HepG2 (cell line): ENCODE measurements at regions not wholly inside any gene's neighbourhood (a gene's known extent, or its start where the extent isn't known, plus 50 kb on each side); places are given as distances from the start of the nearest gene placed in this dataset.

Source experiments
- CHCHD3 ChIP-seq: sonication (generic); formaldehyde crosslinking; IDR thresholded peaks from 2 replicates; pipeline ENCODE4 v1.8.0; 2022; ENCODE audit warnings: mild to moderate bottlenecking, missing genetic modification reagents, moderate library complexity
- CREM ChIP-seq, 2 experiments: sonication (generic) in 1 of 2; formaldehyde crosslinking in 1 of 2; IDR thresholded peaks; 2 replicates each; pipeline versions ENCODE4 v1.4.0 to v1.6.1; 2016 to 2020; ENCODE audit warnings: antibody characterized with exemption in 1 of 2, mild to moderate bottlenecking in 1 of 2, missing genetic modification reagents in 1 of 2
- HNRNPH1 ChIP-seq: fragments of 200-400 bp; formaldehyde crosslinking; optimal IDR thresholded peaks from 2 replicates; pipeline ENCODE3; 2017; ENCODE audit warnings: mild to moderate bottlenecking, low read depth, low read length
- KAT8 ChIP-seq: IDR thresholded peaks from 2 replicates; pipeline ENCODE4 v1.6.1; 2016; ENCODE audit warnings: missing genetic modification reagents, missing compliant biosample characterization
- KLF9 ChIP-seq: IDR thresholded peaks from 2 replicates; pipeline ENCODE4 v1.6.1; 2016; ENCODE audit warnings: low read depth
- MLXIP ChIP-seq: sonication (generic); formaldehyde crosslinking; IDR thresholded peaks from 2 replicates; pipeline ENCODE4 v1.9.0; 2021; ENCODE audit warnings: missing genetic modification reagents, borderline replicate concordance
- SRSF4 ChIP-seq: fragments of 200-400 bp; formaldehyde crosslinking; IDR thresholded peaks from one replicate; pipeline ENCODE4 v1.6.1; 2018; ENCODE audit warnings: mild to moderate bottlenecking, low read depth, low read length, moderate library complexity; ENCODE audit not compliant: poor library complexity, severe bottlenecking
- SRSF9 ChIP-seq: fragments of 200-400 bp; formaldehyde crosslinking; IDR thresholded peaks from 2 replicates; pipeline ENCODE4 v1.6.1; 2018; ENCODE audit warnings: borderline replicate concordance, mild to moderate bottlenecking, low read depth, low read length; ENCODE audit not compliant: insufficient read depth, poor library complexity, severe bottlenecking
- TF ChIP-seq, protein P1 (sequence below): sonication (generic); formaldehyde crosslinking; IDR thresholded peaks from 2 replicates; pipeline ENCODE4 v1.5.1; 2020; ENCODE audit warnings: missing genetic modification reagents, mild to moderate bottlenecking, borderline replicate concordance
- TF ChIP-seq, protein P2 (sequence below): sonication (generic); formaldehyde crosslinking; IDR thresholded peaks from 2 replicates; pipeline ENCODE4 v1.5.1; 2020; ENCODE audit warnings: missing genetic modification reagents, mild to moderate bottlenecking, borderline replicate concordance
- TF ChIP-seq, protein P3 (sequence below): sonication (generic); formaldehyde crosslinking; IDR thresholded peaks from 2 replicates; pipeline ENCODE4 v1.5.0; 2020; ENCODE audit warnings: missing genetic modification reagents
- TF ChIP-seq, protein P4 (sequence below): sonication (generic); formaldehyde crosslinking; IDR thresholded peaks from 2 replicates; pipeline ENCODE4 v1.8.0; 2022; ENCODE audit warnings: mild to moderate bottlenecking, missing genetic modification reagents; ENCODE audit not compliant: insufficient replicate concordance
- TF ChIP-seq, protein P5 (sequence below): sonication (generic); formaldehyde crosslinking; IDR thresholded peaks from 2 replicates; pipeline ENCODE4 v1.5.1; 2020; ENCODE audit warnings: missing genetic modification reagents, mild to moderate bottlenecking, borderline replicate concordance

- TF ChIP-seq, protein P1, sequence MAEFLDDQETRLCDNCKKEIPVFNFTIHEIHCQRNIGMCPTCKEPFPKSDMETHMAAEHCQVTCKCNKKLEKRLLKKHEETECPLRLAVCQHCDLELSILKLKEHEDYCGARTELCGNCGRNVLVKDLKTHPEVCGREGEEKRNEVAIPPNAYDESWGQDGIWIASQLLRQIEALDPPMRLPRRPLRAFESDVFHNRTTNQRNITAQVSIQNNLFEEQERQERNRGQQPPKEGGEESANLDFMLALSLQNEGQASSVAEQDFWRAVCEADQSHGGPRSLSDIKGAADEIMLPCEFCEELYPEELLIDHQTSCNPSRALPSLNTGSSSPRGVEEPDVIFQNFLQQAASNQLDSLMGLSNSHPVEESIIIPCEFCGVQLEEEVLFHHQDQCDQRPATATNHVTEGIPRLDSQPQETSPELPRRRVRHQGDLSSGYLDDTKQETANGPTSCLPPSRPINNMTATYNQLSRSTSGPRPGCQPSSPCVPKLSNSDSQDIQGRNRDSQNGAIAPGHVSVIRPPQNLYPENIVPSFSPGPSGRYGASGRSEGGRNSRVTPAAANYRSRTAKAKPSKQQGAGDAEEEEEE (CRISPR knock-in tag): no peak
- TF ChIP-seq KLF9 (CRISPR knock-in tag) (no peak), CREM (IDR thresholded peaks at IDR 0.05) (no peak), CREM (CRISPR knock-in tag; IDR thresholded peaks at IDR 0.05) (no peak), KAT8 (CRISPR knock-in tag) (no peak), CHCHD3 (CRISPR knock-in tag) (no peak), HNRNPH1 (no peak), SRSF4 (no peak), MLXIP (CRISPR knock-in tag) (no peak), SRSF9 (no peak)
- TF ChIP-seq, protein P2, sequence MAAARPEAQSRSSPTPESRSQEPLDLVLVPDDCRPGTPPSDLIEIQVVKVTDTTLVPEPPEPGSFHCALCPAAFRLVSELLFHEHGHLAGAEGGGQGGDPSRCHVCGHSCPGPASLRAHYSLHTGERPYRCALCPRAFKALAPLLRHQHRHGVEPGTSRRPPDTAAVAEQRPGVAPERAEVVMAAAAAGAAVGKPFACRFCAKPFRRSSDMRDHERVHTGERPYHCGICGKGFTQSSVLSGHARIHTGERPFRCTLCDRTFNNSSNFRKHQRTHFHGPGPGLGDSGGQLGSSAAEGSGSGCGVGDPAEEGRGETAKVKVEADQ (CRISPR knock-in tag): no peak
- TF ChIP-seq, protein P3, sequence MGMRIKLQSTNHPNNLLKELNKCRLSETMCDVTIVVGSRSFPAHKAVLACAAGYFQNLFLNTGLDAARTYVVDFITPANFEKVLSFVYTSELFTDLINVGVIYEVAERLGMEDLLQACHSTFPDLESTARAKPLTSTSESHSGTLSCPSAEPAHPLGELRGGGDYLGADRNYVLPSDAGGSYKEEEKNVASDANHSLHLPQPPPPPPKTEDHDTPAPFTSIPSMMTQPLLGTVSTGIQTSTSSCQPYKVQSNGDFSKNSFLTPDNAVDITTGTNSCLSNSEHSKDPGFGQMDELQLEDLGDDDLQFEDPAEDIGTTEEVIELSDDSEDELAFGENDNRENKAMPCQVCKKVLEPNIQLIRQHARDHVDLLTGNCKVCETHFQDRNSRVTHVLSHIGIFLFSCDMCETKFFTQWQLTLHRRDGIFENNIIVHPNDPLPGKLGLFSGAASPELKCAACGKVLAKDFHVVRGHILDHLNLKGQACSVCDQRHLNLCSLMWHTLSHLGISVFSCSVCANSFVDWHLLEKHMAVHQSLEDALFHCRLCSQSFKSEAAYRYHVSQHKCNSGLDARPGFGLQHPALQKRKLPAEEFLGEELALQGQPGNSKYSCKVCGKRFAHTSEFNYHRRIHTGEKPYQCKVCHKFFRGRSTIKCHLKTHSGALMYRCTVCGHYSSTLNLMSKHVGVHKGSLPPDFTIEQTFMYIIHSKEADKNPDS (CRISPR knock-in tag): no peak
- TF ChIP-seq, protein P4, sequence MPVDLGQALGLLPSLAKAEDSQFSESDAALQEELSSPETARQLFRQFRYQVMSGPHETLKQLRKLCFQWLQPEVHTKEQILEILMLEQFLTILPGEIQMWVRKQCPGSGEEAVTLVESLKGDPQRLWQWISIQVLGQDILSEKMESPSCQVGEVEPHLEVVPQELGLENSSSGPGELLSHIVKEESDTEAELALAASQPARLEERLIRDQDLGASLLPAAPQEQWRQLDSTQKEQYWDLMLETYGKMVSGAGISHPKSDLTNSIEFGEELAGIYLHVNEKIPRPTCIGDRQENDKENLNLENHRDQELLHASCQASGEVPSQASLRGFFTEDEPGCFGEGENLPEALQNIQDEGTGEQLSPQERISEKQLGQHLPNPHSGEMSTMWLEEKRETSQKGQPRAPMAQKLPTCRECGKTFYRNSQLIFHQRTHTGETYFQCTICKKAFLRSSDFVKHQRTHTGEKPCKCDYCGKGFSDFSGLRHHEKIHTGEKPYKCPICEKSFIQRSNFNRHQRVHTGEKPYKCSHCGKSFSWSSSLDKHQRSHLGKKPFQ (CRISPR knock-in tag): no peak
- TF ChIP-seq, protein P5, sequence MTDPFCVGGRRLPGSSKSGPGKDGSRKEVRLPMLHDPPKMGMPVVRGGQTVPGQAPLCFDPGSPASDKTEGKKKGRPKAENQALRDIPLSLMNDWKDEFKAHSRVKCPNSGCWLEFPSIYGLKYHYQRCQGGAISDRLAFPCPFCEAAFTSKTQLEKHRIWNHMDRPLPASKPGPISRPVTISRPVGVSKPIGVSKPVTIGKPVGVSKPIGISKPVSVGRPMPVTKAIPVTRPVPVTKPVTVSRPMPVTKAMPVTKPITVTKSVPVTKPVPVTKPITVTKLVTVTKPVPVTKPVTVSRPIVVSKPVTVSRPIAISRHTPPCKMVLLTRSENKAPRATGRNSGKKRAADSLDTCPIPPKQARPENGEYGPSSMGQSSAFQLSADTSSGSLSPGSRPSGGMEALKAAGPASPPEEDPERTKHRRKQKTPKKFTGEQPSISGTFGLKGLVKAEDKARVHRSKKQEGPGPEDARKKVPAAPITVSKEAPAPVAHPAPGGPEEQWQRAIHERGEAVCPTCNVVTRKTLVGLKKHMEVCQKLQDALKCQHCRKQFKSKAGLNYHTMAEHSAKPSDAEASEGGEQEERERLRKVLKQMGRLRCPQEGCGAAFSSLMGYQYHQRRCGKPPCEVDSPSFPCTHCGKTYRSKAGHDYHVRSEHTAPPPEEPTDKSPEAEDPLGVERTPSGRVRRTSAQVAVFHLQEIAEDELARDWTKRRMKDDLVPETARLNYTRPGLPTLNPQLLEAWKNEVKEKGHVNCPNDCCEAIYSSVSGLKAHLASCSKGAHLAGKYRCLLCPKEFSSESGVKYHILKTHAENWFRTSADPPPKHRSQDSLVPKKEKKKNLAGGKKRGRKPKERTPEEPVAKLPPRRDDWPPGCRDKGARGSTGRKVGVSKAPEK (CRISPR knock-in tag): no peak
Measured at GRCh38 chr20:60573003-60573680, 614.9 kb downstream of the CDH26 start (continued).
